ENCODE measurements at regions not wholly inside any gene's neighbourhood (a gene's known extent, or its start where the extent isn't known, plus 50 kb on each side); places are given as distances from the start of the nearest gene placed in this dataset.

DNA sequence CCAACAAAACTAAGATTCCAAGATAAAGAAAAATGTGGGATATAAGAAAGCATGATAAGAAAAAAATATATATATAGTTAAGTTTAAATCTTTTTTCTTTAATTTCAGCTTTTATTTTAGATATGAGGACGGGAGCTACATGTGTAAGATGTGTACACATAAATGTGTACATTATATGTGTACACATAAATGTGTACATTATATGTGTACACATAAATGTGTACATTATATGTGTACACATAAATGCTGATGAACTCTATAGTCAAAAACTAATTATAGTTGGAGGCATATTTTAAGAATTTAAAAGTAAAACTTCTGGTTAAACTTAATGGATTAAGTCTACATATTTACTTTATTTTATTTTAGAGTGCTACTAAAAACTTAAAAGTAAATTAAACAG lies 123.6 kb downstream of the BTG1 start:
- Mint-ChIP-seq H3K27ac (ENCODE audit: unreplicated experiment) (no peak overlapping the region), H3K27me3 (ENCODE audit: low read depth) (no peaks in the 10 kb centered on the region), H3K36me3 (ENCODE audit: low read depth) (peaks cover 7% of the 10 kb centered on the region), H3K9me3 (peaks cover 6% of the 10 kb centered on the region), H3K4me1 (peaks cover 27% of the 10 kb centered on the region), H3K4me3 (peak overlapping the region; percentile 64)
- no peak for DNase-seq (ENCODE audit: low read depth, low spot score)
- TF ChIP-seq, protein P1, sequence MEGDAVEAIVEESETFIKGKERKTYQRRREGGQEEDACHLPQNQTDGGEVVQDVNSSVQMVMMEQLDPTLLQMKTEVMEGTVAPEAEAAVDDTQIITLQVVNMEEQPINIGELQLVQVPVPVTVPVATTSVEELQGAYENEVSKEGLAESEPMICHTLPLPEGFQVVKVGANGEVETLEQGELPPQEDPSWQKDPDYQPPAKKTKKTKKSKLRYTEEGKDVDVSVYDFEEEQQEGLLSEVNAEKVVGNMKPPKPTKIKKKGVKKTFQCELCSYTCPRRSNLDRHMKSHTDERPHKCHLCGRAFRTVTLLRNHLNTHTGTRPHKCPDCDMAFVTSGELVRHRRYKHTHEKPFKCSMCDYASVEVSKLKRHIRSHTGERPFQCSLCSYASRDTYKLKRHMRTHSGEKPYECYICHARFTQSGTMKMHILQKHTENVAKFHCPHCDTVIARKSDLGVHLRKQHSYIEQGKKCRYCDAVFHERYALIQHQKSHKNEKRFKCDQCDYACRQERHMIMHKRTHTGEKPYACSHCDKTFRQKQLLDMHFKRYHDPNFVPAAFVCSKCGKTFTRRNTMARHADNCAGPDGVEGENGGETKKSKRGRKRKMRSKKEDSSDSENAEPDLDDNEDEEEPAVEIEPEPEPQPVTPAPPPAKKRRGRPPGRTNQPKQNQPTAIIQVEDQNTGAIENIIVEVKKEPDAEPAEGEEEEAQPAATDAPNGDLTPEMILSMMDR (conservative IDR thresholded peaks at IDR 0.05): no peak

- Mint-ChIP-seq H3K27me3 (ENCODE audit: low read depth) (no peaks in the 10 kb centered on the region), H3K27ac (ENCODE audit: unreplicated experiment) (no peak overlapping the region), H3K4me3 (peak overlapping the region; percentile 64), H3K36me3 (ENCODE audit: low read depth) (peaks cover 8% of the 10 kb centered on the region), H3K9me3 (peaks cover 7% of the 10 kb centered on the region), H3K4me1 (peaks cover 27% of the 10 kb centered on the region)
- DNase-seq (ENCODE audit: low read depth, low spot score): peak; percentile 35
- TF ChIP-seq, protein P1 (conservative IDR thresholded peaks at IDR 0.05): no peak
These were observed 124.0 kb downstream of the BTG1 start for GRCh38 chr12:92021666-92022035.

- DNase-seq (ENCODE audit: low read depth, low spot score): no peak
- H3K4me1 Mint-ChIP-seq: peaks cover 27% of the 10 kb centered on the region
- no peaks in the 10 kb centered on the region for H3K27me3 Mint-ChIP-seq (ENCODE audit: low read depth)
- TF ChIP-seq, protein P1 (conservative IDR thresholded peaks at IDR 0.05): no peak
- H3K27ac Mint-ChIP-seq (ENCODE audit: unreplicated experiment): peak overlapping the region; percentile 91
- peaks cover 8% of the 10 kb centered on the region for H3K36me3 Mint-ChIP-seq (ENCODE audit: low read depth)
- peak overlapping the region; percentile 64 for H3K4me3 Mint-ChIP-seq
- H3K9me3 Mint-ChIP-seq: peaks cover 7% of the 10 kb centered on the region
These were observed 124.5 kb downstream of the BTG1 start for GRCh38 chr12:92020983-92021665.

GRCh38 chr12:92019491-92020277 lies 126.0 kb downstream of the BTG1 start:
- Mint-ChIP-seq H3K27ac (ENCODE audit: unreplicated experiment) (no peak overlapping the region), H3K4me3 (no peak overlapping the region), H3K36me3 (ENCODE audit: low read depth) (peaks cover 10% of the 10 kb centered on the region), H3K9me3 (peaks cover 7% of the 10 kb centered on the region), H3K4me1 (peaks cover 27% of the 10 kb centered on the region), H3K27me3 (ENCODE audit: low read depth) (no peaks in the 10 kb centered on the region)
- no peak for DNase-seq (ENCODE audit: low read depth, low spot score)
- TF ChIP-seq, protein P1 (conservative IDR thresholded peaks at IDR 0.05): no peak

- DNase-seq (ENCODE audit: low read depth, low spot score): no peak
- Mint-ChIP-seq H3K4me1 (peaks cover 6% of the 10 kb centered on the region), H3K27ac (ENCODE audit: unreplicated experiment) (no peak overlapping the region), H3K9me3 (peaks cover 2% of the 10 kb centered on the region), H3K27me3 (ENCODE audit: low read depth) (no peaks in the 10 kb centered on the region), H3K36me3 (ENCODE audit: low read depth) (peaks cover 6% of the 10 kb centered on the region), H3K4me3 (no peak overlapping the region)
- TF ChIP-seq, protein P1 (conservative IDR thresholded peaks at IDR 0.05): no peak
These were observed 133.0 kb downstream of the BTG1 start for GRCh38 chr12:92012691-92013090.
